ENCODE measurements at regions not wholly inside any gene's neighbourhood (a gene's known extent, or its start where the extent isn't known, plus 50 kb on each side); places are given as distances from the start of the nearest gene placed in this dataset.
"Not testable (repeated sequence)": the region's sequence is repeated elsewhere in the genome, so short reads cannot be mapped to it uniquely, and the experiment has no call there.

- no peak for DNase-seq
Measured at GRCh38 chr16:17936766-17937402, 399.7 kb downstream of the NPIPA8 start.

GRCh38 chr16:17930280-17930679 is 406.3 kb downstream of the NPIPA8 start:
- DNase-seq, result no peak

- DNase-seq, result no peak
Measured at GRCh38 chr16:17926866-17927399, 409.6 kb downstream of the NPIPA8 start.

GRCh38 chr16:17926461-17926860 is 410.1 kb downstream of the NPIPA8 start:
- no peak for DNase-seq

- no peak for DNase-seq
Measured at GRCh38 chr16:17925761-17926160, 410.8 kb downstream of the NPIPA8 start.

GRCh38 chr16:17921357-17921978 is 415.1 kb downstream of the NPIPA8 start:
- DNase-seq, result peak; percentile 40

GRCh38 chr16:17917316-17918019 is 419.1 kb downstream of the NPIPA8 start:
- no peak for DNase-seq

GRCh38 chr16:17915791-17916190 is 420.7 kb downstream of the NPIPA8 start:
- DNase-seq, result no peak

GRCh38 chr16:17914168-17914567 is 422.4 kb downstream of the NPIPA8 start:
- DNase-seq, result no peak

- not testable (repeated sequence) for DNase-seq
Measured at GRCh38 chr16:17911578-17911977, 425.0 kb downstream of the NPIPA8 start.

- not testable (repeated sequence) for DNase-seq
Measured at GRCh38 chr16:17906626-17907025, 429.9 kb downstream of the NPIPA8 start.

GRCh38 chr16:17901309-17901708 is 430.5 kb upstream of the XYLT1 start:
- no peak for DNase-seq

GRCh38 chr16:17899141-17899540 is 428.4 kb upstream of the XYLT1 start:
- DNase-seq, result no peak

GRCh38 chr16:17887963-17888362 is 417.2 kb upstream of the XYLT1 start:
- no peak for DNase-seq

GRCh38 chr16:17885659-17886207 is 415.0 kb upstream of the XYLT1 start:
- no peak for DNase-seq

- DNase-seq, result no peak
Measured at GRCh38 chr16:17877821-17878360, 407.1 kb upstream of the XYLT1 start.

GRCh38 chr16:17866996-17867395 is 396.2 kb upstream of the XYLT1 start:
- DNase-seq, result no peak

- DNase-seq, result no peak
Measured at GRCh38 chr16:17861981-17862479, 391.3 kb upstream of the XYLT1 start.

GRCh38 chr16:17858061-17858460 is 387.3 kb upstream of the XYLT1 start:
- no peak for DNase-seq

- DNase-seq, result no peak
Measured at GRCh38 chr16:17853958-17854357, 383.2 kb upstream of the XYLT1 start.

- DNase-seq, result no peak
Measured at GRCh38 chr16:17852977-17853702, 382.4 kb upstream of the XYLT1 start.

GRCh38 chr16:17850581-17851250 is 380.0 kb upstream of the XYLT1 start:
- no peak for DNase-seq

All from stimulated activated CD4-positive, alpha-beta T cell treated with anti-CD3 and anti-CD28 coated beads, Interleukin-4, amount 100 ng/mL, for 1 hour (primary cell).